ENCODE measurements at regions not wholly inside any gene's neighbourhood (a gene's known extent, or its start where the extent isn't known, plus 50 kb on each side); places are given as distances from the start of the nearest gene placed in this dataset.

GRCh38 chr12:92988622-92989130, 59.6 kb upstream of the EEA1 start:
- no peak for TF ChIP-seq EZH2phosphoT487 (IDR thresholded peaks at IDR 0.05; ENCODE audit: insufficient read depth, low read depth)
- TF ChIP-seq EZH2 (IDR thresholded peaks at IDR 0.05; ENCODE audit: insufficient read depth, poor library complexity, severe bottlenecking) = no peak
